Astrocyte of the spinal cord (primary cell): ENCODE measurements at regions not wholly inside any gene's neighbourhood (a gene's known extent, or its start where the extent isn't known, plus 50 kb on each side); places are given as distances from the start of the nearest gene placed in this dataset.

Experiments
- DNase-seq: peaks from one replicate; pipeline ENCODE4 v3.0.0; 2011; ENCODE audit warnings: low read depth, low spot score
- H3K4me3 ChIP-seq: 2 replicates; pipeline ENCODE4 v1.5.1; 2011; ENCODE audit warnings: low read depth, mild to moderate bottlenecking, low read length, moderate library complexity
- in situ Hi-C: cut with HindIII; loops from 2 replicates; pipeline ENCODE4 v1.10.0; 2017; ENCODE audit warnings: low sequenced_read_pairs
- TF ChIP-seq, protein P1 (sequence below): IDR thresholded peaks from 2 replicates; pipeline ENCODE4 v1.5.1; 2012; ENCODE audit warnings: low read depth, mild to moderate bottlenecking, low read length, inconsistent platforms

GRCh38 chr22:49623176-49623575, 204.5 kb downstream of the BRD1 start:
- no peak overlapping the region for H3K4me3 ChIP-seq
- in situ Hi-C loops = no loop called here
- TF ChIP-seq, protein P1, sequence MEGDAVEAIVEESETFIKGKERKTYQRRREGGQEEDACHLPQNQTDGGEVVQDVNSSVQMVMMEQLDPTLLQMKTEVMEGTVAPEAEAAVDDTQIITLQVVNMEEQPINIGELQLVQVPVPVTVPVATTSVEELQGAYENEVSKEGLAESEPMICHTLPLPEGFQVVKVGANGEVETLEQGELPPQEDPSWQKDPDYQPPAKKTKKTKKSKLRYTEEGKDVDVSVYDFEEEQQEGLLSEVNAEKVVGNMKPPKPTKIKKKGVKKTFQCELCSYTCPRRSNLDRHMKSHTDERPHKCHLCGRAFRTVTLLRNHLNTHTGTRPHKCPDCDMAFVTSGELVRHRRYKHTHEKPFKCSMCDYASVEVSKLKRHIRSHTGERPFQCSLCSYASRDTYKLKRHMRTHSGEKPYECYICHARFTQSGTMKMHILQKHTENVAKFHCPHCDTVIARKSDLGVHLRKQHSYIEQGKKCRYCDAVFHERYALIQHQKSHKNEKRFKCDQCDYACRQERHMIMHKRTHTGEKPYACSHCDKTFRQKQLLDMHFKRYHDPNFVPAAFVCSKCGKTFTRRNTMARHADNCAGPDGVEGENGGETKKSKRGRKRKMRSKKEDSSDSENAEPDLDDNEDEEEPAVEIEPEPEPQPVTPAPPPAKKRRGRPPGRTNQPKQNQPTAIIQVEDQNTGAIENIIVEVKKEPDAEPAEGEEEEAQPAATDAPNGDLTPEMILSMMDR = no peak
- no peak for DNase-seq

GRCh38 chr22:49622241-49623105, 205.2 kb downstream of the BRD1 start:
- no peak overlapping the region for H3K4me3 ChIP-seq
- TF ChIP-seq, protein P1 = no peak
- in situ Hi-C loops = no loop called here
- DNase-seq = no peak

GRCh38 chr22:49621601-49622210, 206.0 kb downstream of the BRD1 start:
- no peak for DNase-seq
- in situ Hi-C loops = no loop called here
- no peak overlapping the region for H3K4me3 ChIP-seq
- TF ChIP-seq, protein P1 = no peak

GRCh38 chr22:49620666-49621065, 207.0 kb downstream of the BRD1 start:
- TF ChIP-seq, protein P1 = no peak
- in situ Hi-C loops = no loop called here
- no peak overlapping the region for H3K4me3 ChIP-seq
- no peak for DNase-seq

GRCh38 chr22:49620003-49620556, 207.6 kb downstream of the BRD1 start:
- TF ChIP-seq, protein P1 = no peak
- in situ Hi-C loops = no loop called here
- no peak overlapping the region for H3K4me3 ChIP-seq
- no peak for DNase-seq

DNA sequence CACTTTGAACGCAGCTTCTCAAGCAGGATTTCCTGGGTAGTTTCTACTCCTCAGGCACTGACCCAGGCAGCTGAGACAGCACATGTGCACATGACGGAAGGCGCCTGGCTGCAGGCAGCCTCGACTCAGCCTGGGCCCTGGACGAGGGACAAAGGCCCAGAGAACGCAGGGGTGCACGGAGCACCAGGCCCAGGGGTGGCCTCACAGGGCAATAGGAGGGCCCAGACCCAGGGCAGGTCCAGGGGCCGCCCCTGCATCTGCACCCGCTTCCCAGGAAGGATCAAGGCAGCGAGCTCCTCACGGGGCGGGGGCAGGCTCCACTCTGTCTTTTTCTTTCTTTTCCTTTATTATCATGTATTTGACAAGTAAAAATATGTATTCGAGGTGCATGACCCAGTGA, 208.4 kb downstream of the BRD1 start:
- TF ChIP-seq, protein P1 = no peak
- DNase-seq = no peak
- in situ Hi-C loops = no loop called here
- no peak overlapping the region for H3K4me3 ChIP-seq
